GM21723 (cell line): ENCODE measurements at regions not wholly inside any gene's neighbourhood (a gene's known extent, or its start where the extent isn't known, plus 50 kb on each side); places are given as distances from the start of the nearest gene placed in this dataset.
"Not testable (repeated sequence)": the region's sequence is repeated elsewhere in the genome, so short reads cannot be mapped to it uniquely, and the experiment has no call there.

Experiments
- ATAC-seq: cut with Tn5 transposase; IDR thresholded peaks from one replicate; pipeline ENCODE4 v1.9.1; 2021; ENCODE audit warnings: mild to moderate bottlenecking, moderate library complexity; ENCODE audit not compliant: unreplicated experiment

DNA sequence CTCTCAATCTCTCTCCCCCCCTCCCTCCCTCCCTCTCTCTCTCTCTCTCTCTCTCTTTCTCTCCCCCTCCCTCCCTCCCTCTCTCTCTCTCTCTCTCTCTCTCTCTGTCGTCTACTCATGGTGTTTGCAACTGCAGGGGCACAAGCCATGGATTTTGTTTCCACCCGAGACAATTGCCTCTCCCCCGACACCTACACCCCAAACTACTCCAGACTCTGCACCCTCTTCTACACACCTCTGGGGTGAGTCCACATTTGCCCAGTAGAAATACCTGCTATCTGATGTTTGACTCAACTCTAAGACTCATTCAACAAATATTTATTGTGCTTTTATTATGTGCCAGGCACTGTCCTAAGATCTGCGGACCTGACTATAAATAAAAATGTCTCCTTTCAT lies 93.7 kb downstream of the TMEM17 start:
- no peak for ATAC-seq

DNA sequence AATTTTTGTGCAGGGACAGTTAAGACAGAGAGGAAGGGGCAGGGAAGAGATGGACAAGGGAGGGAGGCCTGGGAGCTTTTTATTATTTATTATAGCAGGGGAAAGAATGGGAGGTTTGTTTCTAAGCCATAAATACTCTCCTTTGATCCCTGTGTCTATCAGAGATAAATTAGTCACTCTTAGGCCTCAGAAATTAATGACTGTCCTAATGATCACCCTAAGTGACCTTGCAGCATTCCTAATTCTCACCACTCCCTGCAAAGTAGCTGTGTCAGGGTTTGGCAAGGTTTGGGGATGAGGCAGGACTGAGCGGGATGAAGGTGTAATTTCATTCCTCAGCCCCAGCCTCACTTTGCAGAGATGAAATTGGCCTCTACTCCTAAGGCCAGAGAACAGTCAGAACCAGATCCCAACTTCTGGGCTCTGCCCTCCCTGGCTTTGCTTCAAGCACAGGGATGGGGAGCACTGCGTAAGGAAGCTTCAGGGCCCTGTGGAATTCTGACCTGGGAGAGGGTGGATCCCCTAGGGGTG lies 95.0 kb downstream of the TMEM17 start:
- ATAC-seq: no peak

DNA sequence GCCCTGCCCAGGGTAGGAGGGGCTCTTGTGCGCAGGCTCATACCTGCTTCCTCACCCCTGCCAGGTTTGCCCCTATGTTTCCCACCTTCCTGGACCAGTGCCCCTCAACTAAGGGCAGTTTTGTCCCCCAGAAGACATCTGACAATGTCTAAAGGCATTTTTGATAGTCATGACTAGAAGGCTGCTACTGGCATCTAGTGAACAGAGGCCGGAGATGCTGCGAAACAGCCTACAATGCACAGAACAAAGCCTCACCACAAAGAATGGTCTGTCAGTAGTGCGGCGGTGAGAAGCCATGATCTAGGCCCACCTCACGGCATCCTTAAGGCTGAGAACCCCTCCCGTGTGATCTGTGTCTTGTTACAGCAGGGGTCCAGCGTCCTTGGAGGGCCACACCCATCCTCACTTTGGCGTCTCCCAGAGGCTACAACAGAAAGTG lies 96.0 kb downstream of the TMEM17 start:
- no peak for ATAC-seq

DNA sequence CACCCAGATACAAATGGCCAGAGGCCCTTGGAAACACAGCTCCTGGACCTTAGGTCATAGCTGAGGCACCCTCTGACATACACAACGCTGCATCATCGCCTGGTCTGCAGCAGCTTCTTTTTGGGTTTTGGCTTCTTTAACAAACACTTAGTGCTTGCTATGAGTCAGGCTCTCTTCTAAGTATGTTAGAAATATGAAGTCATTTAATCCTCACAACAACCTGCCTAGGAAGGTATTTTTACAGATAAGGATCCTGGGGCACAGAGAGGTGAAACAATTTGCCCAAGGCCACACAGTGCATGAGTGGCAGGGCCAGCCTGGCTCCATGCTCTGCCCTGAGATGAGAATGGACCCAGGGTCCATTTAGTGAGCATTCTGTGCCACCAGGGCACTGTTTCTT lies 96.6 kb downstream of the TMEM17 start:
- ATAC-seq: no peak

DNA sequence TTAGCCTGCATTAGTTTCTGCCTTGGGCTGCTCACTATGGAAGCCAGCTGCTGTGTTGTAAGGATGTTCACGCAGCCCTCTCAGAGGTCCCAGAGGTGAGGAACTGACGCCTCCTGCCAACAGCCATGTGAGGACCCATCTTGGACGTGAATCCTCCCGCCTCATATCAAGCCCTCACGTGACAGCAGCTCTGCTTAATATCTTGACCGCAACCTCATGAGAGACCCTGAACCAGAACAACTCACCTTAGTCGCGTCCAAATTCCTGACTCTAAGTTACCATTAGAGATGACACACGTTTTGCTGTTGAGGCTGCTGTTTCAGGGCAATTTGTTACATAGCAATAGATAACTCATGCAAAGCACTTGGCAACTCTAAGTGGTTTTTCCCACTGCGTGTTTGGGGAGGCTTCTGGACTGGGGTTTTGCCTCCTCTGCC lies 97.7 kb downstream of the TMEM17 start:
- ATAC-seq: no peak

DNA sequence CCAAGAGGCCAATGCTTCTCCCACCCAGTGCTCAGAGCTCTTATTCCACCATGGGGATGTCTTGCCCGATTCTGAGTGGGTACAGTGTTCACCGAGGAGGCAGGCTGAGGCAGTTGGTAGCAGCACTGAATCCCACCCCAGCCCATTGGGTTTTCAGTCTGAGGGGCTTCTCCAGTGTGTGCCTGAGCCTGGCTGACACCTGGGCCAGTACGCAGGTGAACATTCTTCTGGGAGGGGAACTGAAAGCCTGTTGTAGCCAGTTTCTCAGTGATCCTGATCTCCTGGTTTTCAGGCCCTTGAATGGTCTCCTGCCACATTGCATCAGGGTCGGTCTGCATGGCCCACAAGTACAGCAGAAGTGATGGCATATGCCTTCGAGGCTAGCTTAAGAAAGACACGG lies 98.2 kb downstream of the TMEM17 start:
- ATAC-seq: no peak

DNA sequence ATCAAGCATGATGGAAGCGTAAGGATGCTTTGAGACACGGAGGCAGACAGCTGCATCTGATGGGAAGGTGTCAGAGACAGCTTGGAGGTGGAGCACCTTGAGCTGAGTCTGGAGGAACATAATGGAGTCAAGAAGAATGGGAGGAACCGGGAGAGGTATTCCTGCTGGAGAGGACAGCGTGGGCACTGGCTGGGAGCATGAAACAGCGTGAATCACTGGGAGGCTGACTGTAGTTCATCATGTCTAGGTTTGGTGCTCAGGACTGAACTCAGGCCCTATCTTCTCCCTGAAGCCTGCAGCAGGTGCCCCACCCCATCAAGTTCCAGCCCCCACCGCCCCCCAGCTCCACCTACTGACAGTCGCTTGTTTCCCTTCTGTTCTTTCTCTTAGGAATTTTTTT lies 98.6 kb downstream of the TMEM17 start:
- ATAC-seq: no peak

DNA sequence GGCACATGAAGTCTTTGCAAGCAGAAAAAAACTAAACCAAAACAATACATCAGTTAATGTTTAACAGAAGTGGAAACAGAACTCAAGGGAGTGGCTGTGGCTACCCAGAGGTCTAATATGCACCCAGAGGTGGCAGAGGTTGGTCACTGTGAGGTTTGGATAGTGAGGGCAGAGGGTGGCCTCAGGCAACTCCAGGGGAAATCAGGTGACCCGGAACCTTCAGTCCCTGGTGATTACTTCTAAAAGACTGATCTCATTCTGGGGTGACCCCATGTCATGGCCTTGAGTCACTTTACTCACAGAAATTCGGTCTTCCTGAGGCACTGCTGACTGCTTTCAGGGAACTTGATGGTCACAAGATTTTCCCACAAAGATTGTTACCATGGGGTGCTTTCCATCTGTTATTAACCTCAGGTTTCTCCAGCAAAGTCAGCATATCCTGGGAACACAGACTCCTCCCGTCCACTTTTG lies 99.4 kb downstream of the TMEM17 start:
- ATAC-seq: no peak

DNA sequence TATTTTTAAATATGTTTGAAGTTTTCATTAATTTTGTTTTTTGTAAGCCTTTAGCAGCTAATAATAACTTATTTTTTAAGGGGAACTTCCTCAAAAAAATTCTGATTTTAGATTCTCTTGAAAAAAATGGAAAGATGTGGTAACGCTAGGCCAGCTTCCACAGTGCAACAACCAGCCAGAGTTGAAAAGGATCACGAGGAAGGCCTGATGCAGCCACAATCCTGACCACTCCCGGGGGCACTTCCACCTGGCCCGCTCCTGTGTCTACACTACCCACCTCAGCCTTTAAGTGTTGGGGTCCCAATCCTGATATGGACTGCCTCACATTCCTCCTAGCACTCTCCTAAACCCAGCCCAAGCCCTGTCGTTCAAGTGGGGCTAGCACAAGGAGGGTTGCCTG lies 101.1 kb downstream of the TMEM17 start:
- no peak for ATAC-seq

DNA sequence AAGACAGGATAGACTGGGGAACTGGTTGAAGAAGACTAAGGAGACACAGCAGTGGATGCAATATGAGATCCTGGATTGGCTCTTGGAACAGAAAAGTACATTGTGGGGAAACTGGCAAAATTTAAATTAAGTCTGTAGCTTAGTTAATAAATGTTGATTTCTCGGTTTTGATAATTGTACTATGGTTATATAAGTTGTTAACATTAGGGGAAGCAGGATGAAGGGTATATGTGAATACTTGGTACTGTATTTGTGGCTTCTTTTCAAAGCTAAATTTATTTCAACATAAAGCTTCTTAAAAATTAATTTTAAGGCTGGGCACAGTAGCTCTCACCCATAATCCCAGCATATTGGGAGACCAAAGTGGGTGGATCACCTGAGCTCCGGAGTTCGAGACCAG lies 103.8 kb downstream of the TMEM17 start:
- ATAC-seq: no peak

DNA sequence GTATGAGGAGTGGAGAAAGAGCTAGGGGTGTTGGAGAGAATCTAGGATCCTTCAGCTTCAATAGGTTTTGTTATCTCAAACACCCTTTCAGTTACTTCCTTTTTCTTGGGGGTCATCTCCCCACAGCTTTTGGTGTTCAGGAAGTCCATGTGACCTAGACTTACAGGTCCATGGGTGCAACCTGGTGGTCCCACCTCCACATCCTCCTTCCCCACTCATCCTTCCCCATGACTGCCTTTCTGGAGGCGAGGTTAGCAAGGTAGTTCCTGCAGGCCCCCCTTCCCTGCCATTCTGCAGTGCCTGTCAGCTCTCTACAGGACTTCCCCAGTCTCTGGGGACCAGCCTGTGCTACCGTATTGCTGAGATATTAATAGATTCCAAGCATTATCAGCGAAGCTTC lies 107.6 kb downstream of the TMEM17 start:
- ATAC-seq: no peak

DNA sequence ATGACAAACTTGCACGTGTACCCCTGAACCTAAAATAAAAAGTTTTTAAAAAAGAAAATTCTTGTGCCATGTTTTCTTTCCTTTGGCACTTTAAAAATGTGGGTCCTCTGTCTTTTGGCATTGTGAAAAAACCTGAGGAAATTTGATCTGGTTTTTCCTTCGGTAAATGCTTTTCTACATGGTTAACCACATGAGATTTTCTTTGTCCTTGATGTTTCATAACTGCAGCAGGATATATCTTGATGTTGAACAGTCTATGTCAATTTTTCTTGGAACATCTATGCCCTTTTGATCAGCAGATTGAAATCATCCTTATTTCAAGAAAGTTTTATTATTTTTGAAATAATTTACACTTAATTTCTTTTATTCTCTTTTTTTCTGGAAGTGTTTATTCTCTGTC lies 109.1 kb downstream of the TMEM17 start:
- no peak for ATAC-seq

DNA sequence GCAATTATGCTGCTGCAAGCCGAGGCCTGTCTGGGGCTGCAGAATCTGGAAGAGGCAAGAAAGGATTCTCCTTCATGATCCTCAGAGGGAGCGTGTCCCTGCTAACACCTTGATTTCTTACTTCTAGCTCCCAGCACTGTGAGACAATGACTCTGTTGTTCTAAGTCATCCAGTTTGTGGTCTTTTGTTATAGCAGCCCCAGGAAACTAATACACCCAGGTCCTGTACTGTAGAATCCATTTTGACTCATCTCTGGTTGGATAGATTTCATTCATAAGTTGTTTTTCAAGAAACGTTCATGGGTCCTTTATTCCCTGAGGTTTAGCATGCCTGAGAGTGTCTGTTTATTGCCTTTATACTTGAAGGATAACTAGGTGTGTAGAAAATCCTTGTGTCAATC lies 112.7 kb downstream of the TMEM17 start:
- ATAC-seq: no peak

DNA sequence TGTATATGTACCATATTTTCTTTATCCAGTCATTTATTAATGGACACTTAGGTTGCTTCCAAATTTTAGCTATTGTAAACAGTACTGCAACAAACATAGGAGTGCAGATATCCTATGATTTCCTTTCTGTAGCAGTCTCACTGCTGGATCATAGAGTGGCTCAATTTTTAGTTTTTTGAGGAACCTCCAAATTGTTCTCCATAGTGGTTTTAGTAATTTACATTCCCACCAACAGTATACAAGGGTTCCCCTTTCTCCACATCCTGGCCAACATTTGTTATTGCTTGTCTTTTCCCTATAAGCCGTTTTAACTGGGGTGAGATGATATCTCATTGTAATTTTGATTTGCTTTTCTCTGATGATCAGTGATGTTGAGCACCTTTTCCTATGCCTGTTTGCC lies 114.3 kb downstream of the TMEM17 start:
- no peak for ATAC-seq

DNA sequence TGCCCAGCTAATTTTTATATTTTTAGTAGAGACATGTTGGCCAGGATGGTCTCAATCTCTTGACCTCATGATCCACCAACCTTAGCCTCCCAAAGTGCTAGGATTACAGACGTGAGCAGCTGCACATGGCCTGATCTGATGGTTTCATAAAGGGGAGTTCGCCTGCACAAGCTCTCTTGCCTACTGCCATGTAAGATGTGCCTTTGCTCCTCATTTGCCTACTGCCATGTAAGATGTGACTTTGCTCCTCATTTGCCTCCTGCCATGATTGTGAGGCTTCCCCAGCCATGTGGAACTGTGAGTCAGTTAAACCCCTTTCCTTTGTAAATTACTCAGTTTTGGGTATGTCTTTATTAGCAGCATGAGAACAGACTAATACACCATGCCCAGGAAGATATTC lies 119.6 kb downstream of the TMEM17 start:
- ATAC-seq: not testable (repeated sequence)

DNA sequence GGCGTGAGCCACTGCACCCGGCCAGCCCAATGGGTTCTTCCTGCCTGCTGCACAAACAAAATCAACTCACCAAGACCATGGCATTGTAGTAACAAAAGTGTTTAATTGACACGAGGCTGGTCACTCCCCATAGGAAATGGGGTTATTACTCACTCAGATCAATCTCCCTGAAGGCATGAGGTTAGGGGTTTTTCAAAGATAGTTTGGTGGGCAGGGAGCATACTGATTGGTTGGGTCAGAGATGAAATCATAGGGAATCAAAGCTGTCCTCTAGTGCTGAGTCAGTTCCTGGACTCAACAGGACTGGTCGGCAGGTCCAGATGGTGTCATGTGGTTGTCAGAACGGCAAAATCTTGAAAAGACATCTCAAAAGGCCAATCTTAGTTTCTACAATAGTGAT lies 122.1 kb downstream of the TMEM17 start:
- no peak for ATAC-seq

DNA sequence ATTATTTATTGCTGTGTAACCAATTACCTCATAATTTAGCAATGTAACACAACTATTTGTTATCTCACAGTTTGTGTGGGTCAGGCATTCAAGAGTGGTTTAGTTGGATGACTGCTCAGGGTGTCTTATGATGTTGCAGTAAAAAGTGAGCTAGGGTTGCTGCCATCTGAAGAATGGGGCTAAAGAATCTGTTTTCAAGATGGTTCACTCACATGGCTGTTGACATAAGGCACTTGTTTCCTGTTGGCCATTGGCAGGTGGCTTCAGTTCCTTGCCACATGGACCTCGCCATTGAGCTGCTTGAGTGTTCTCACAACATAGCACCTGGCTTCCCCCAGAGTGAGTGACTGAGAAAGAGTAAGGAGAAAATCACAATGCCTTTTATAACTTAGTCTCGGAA lies 123.2 kb downstream of the TMEM17 start:
- no peak for ATAC-seq

DNA sequence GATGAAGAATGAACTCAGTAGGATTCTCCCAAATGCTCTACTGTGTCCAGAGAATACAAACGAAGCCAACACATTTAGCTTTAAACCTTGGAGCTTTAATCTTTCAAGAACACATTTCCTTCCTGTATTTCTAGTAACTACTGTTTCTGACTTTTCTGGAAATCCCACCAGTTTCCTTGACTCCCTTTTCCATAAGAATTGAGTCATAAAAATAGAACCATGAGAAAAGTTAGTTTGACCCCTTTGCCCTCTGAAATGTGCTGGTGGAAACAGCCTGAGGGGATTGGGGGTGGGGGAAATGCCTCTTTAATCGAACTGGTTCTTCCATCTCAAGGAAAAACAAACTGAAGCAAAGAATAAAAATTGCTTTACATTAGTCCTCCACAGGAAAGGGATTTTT lies 123.9 kb downstream of the TMEM17 start:
- ATAC-seq: no peak

DNA sequence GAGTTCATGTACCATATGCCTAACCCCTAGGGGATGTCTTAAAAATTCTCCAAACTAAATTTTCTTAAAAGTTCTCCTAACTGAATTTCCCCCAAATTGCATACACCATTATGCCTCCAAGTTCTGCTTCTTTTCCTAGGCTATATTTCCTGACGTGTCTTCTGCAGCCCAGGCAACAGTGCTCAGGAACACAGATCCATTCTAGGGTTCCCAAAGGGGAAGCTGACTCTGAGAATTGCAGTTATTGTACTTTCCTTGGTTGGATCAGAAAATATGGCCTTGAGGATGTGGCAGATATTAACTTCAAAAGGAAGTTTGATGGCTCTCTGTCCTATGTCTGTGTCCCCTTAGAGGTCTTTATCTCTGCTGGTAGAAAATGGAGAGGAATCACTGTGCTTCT lies 124.3 kb downstream of the TMEM17 start:
- no peak for ATAC-seq

DNA sequence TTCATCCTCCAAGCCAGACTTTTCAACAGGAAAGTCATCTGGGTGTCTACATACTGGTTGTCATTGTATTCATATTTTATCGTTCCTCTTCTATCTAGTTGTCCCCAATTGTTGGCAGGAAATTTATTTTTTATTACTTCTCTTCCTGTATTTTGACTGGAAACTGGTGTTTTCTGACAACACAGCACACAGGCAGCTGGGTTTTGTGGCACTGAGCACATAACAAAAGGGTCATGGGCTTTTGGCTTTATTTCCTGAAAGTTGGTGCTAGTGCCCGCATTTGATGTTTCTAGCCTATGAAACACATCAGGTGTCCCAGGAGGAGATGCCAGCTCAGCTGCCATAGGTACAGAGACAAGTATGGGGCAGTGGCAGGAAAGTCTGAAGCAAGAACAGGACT lies 126.4 kb downstream of the TMEM17 start:
- no peak for ATAC-seq

DNA sequence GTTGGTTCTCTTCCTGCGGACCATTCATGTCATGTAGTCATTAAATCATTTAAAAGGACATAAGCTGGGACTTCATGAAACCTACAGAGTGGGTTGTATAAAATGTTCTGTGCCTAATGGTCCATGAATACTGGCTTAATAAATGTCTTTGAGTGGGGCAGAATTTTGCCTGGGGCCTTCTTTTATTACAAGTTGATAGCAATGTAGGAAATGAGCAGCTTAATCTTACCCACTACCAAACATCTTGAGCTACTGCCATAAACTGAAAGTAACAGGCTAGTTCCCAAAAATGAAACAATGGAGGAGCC lies 130.9 kb downstream of the TMEM17 start:
- no peak for ATAC-seq

DNA sequence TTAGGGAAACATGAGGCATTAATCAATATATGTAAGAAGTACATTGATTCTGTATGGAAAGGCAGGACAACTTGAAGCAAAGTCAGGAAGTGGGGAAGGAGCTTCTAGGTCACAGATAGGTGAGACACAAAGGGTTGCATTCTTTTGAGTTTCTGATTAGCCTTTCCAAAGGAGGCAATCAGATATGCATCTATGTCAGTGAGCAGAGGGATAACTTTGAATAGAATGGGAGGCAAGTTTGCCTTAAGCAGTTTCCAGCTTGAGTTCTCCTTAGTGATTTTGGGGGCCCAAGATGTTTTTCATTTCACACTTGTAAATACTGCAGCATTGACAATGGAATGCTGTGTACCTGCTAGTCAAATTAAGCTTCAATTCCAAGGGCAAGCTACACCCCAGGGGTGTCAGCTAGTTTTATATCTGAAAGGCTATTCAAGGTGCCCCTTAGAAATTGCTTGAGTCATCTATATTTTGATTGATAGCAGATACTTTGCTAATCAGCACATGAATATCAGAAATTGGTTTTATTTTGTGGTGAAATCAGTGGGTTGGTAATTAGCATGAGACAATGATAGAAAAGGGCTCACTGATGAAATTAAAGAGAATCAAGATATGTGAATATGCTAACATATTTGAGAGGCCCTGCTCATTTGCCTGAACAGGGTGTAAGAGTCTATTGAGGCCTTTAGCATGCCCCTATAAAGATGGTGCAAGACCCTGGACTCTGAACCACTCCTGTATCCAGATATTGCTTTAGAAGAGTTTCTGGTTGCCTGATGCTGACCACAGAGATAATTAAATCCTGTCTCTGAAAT lies 131.5 kb downstream of the TMEM17 start:
- ATAC-seq: no peak

DNA sequence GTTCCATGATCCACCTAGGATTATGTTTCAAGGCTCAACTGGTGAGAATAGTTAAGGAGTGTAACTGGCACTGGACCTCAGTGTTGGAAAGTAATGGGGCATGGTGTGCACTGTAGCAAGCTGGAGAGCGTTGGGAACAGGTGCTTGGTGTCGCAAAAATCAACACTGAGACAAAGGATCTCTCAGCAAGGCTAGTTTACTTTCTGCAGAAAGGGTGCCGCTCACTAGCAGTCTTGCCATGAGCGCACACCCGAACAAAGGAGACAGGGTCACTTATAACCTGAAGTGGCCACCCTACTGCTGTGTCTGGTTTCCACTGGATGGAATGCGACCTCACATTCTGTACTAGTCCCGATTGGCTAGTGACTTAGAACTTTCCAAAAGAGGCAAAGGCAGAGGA lies 133.2 kb downstream of the TMEM17 start:
- no peak for ATAC-seq
